HG03565 (cell line): ENCODE measurements at regions not wholly inside any gene's neighbourhood (a gene's known extent, or its start where the extent isn't known, plus 50 kb on each side); places are given as distances from the start of the nearest gene placed in this dataset.
"Not testable (repeated sequence)": the region's sequence is repeated elsewhere in the genome, so short reads cannot be mapped to it uniquely, and the experiment has no call there.

Source experiments
- ATAC-seq: cut with Tn5 transposase; IDR thresholded peaks from one replicate; pipeline ENCODE4 v1.9.1; 2021; ENCODE audit warnings: mild to moderate bottlenecking, moderate library complexity; ENCODE audit not compliant: unreplicated experiment

GRCh38 chr17:77606865-77607210, 351.7 kb upstream of the TNRC6C start:
- no peak for ATAC-seq

GRCh38 chr17:77607606-77608005, 350.9 kb upstream of the TNRC6C start:
- no peak for ATAC-seq

GRCh38 chr17:77608431-77608830, 350.1 kb upstream of the TNRC6C start:
- ATAC-seq, result no peak

GRCh38 chr17:77609553-77610517, 348.7 kb upstream of the TNRC6C start:
- no peak for ATAC-seq

- ATAC-seq, result no peak
Measured at GRCh38 chr17:77610518-77610893, 348.0 kb upstream of the TNRC6C start.

GRCh38 chr17:77610972-77611521, 347.5 kb upstream of the TNRC6C start:
- ATAC-seq, result no peak

- no peak for ATAC-seq
Measured at GRCh38 chr17:77611791-77612502, 346.6 kb upstream of the TNRC6C start.

GRCh38 chr17:77613218-77613617, 345.3 kb upstream of the TNRC6C start:
- no peak for ATAC-seq

- no peak for ATAC-seq
Measured at GRCh38 chr17:77613627-77614026, 344.9 kb upstream of the TNRC6C start.

GRCh38 chr17:77615703-77616253, 342.7 kb upstream of the TNRC6C start:
- no peak for ATAC-seq

- ATAC-seq, result no peak
Measured at GRCh38 chr17:77616254-77616731, 342.2 kb upstream of the TNRC6C start.

- ATAC-seq, result no peak
Measured at GRCh38 chr17:77617516-77617915, 341.0 kb upstream of the TNRC6C start.

- no peak for ATAC-seq
Measured at GRCh38 chr17:77618173-77618572, 340.3 kb upstream of the TNRC6C start.

- ATAC-seq, result no peak
Measured at GRCh38 chr17:77618731-77619130, 339.8 kb upstream of the TNRC6C start.

GRCh38 chr17:77619326-77619725, 339.2 kb upstream of the TNRC6C start:
- ATAC-seq, result no peak

- no peak for ATAC-seq
Measured at GRCh38 chr17:77619851-77620250, 338.7 kb upstream of the TNRC6C start.

- no peak for ATAC-seq
Measured at GRCh38 chr17:77620282-77620681, 338.2 kb upstream of the TNRC6C start.

- ATAC-seq, result not testable (repeated sequence)
Measured at GRCh38 chr17:77622084-77622483, 336.4 kb upstream of the TNRC6C start.

- ATAC-seq, result no peak
Measured at GRCh38 chr17:77622647-77623046, 335.9 kb upstream of the TNRC6C start.

- not testable (repeated sequence) for ATAC-seq
Measured at GRCh38 chr17:77623321-77623720, 335.2 kb upstream of the TNRC6C start.

GRCh38 chr17:77628035-77628434, 330.5 kb upstream of the TNRC6C start:
- no peak for ATAC-seq
